ENCODE measurements at regions not wholly inside any gene's neighbourhood (a gene's known extent, or its start where the extent isn't known, plus 50 kb on each side); places are given as distances from the start of the nearest gene placed in this dataset.

DNA sequence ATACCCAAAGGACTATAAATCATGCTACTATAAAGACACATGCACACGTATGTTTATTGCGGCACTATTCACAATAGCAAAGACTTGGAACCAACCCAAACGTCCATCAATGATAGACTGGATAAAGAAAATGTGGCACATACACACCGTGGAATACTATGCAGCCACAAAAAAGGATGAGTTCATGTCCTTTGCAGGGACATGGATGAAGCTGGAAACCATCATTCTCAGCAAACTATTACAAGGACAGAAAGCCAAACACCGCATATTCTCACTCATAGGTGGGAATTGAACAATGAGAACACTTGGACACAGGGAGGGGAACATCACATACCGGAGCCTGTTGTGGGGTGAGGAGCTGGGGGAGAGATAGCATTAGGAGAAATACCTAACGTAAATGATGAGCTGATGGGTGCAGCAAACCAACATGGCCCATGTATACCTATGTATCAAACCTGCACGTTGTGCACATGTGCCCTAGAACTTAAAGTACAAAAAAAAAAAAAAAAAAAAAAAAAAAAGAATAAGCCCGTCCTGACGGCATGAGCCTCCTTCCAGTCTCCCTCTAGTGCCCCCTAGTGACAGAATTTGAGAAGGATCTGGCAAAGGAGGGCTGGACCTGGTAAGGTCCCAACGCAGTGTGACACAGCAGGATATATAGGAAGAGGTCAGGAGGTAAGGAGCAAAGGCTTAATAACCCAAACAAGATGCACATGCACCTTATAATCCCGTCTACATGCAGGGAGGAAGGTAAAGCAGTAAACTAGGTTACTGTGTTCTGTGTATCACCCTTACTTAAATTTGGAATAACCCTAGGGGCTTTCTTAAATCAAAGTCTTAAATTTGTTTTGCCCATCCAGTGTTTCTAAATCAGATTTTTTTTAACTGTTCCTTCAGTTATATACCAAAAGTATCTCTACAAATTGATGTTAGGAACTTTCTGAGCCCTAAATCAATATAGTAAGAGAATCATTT, 214.8 kb downstream of the UNC5CL start:
- DNase-seq: peak in 3 of 6 experiments; percentile 2 to 42 (median 5)

DNA sequence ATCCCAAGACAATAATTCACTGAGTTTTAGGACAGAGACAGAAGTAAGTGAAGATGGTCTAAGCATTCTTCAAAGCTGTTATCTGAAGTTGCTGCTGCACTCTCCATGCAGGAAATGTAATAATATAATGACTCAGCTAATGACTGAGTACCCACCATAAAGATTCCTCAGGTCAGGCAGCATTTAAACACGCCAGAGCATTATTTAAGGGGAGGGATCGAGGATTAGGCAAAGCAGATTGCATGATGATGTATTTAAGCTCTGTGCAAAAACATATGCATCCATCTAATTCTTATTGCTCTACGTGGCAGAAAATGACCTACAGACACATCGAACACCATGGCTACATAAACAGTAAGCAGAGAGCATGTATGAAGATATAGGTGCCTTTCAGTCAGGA, 216.4 kb downstream of the UNC5CL start:
- DNase-seq: no peak

DNA sequence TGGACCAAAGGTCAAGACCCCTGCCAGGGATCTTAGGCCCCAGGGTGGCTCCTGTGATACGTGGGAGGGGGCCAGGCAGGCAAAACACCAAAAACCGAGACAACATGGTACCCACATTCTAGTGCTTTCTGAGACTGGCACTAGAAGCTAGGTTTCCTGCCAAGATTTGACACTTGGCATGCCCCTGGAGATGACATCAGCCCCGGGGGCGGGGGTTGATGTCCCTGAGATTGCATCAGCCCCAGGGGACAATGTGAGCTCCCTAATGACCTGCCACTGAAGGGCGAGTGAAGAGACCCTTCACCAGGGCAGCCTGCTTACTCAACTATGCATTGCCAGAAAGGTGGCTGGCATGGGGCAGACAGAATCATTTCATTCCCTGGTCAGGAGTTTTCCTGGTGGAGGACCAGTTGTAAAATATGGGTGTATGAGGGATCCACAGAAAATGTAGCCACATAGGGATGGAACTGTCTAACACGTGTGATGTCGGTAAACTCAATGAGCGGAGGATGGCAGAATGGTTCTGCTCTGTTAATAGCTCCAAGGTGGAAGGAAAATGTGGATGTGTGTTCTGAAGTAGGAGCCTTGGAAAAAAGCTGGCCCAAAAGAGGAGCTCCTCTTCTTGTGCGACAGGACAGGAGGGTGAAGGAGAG, 219.7 kb downstream of the UNC5CL start:
- DNase-seq: no peak

DNA sequence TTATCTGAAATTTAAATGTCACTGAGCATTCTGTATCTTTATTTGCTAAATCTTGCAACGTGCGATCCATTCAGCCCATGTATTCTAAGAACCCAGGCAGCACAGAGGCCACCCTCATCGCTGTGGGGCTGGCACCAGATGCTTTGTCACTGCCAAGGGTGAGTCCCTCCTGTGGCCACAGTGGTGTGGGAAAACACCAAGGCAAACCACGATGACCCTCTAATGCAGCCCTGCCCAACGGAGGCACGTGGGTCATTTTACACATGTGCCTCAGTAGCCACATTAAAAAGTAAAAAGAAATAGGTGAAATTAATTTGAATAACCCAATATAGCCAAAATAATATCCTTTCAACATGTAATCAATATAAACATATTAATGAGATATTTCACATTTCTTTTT, 221.7 kb downstream of the UNC5CL start:
- no peak for DNase-seq

DNA sequence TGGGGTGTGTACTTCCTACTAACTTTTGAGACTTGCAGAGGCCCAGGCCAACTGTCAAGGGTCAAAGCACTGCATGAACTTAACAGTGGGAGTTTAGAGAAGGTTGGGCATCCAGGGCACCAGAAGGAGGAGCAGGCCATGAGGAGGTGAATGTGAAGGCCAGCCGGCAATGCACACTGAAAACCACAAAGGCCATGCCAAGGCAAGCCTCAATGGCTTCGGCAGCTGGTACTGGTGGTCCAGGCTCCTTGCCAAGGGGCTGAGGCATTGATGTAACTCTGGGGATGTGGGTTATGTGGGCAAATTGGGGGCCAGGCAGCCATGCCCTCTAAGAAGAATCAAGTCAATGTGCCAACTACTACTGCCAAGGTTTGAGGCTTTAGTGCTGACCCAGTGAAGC, 222.4 kb downstream of the UNC5CL start:
- DNase-seq: no peak

DNA sequence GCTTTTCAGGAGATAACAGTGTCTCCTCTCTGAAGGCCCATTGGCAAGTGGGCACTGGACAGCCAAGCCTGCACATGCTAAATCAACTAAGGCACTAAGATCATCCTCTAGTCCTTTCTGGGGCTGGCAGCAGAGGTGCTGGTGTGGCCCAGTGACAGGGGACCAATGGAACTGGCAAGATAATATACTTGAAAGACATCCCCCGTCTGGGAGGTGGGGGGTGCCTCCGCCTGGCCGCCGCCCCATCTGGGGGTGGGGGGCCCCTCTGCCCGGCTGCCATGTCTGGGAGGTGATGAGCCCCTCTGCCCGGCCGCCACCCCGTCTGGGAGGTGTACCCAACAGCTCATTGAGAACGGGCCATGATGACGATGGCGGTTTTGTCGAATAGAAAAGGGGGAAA, 223.3 kb downstream of the UNC5CL start:
- DNase-seq: no peak

DNA sequence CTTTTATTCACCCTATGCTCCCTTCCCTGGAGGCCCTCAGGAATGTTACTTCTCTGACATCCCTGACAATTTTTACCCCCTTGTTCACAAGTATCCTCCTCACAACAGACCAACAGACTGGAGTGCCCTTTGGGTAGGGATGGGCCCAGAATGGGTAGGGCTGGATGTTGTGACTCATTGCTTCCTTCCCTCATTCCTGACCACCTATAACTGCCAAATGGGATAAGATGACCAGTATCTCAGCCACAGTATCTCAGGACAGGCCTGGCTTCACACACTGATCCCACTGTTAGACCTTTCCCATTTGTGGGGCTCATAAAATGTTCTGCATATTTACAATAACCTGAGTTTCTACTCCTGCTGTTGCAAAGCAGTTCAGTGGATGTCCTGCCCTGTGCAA, 223.0 kb upstream of the LRFN2 start:
- no peak for DNase-seq

DNA sequence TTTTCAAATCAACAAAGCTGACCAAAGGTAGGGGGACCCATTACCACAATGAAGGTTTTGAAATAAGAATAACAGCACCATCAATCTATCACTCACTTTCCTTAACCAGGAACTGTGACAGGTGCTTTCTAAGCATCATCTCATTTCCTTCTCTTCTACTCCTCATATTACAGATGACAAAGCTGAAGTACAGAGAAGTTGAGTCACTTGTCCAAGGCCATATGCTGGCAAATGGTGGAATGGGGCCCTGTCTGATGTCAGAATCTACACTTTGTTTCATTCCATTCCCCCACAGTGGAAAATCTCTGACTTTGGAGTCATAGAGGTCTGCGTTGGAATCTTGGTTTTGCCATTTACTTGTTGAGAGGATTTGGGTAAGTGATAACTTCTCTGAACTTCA, 222.5 kb upstream of the LRFN2 start:
- DNase-seq: no peak

DNA sequence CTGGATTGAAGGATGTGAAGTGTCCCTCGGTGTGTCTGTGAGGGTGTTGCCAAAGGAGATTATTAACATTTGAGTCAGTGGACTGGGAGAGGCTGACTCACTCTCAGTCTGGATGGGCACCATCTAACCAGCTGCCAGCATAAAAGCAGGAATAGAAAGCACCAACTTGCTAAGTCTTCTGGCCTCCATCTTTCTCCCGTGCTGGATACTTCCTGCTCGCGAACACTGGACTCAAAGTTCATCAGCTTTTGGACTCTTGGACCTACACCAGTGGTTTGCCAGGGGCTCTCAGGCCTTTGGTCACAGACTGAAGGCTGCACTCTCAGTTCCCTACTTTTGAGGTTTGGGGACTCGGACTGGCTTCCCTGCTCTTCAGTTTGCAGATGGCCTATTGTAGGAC, 220.3 kb upstream of the LRFN2 start:
- DNase-seq: no peak

DNA sequence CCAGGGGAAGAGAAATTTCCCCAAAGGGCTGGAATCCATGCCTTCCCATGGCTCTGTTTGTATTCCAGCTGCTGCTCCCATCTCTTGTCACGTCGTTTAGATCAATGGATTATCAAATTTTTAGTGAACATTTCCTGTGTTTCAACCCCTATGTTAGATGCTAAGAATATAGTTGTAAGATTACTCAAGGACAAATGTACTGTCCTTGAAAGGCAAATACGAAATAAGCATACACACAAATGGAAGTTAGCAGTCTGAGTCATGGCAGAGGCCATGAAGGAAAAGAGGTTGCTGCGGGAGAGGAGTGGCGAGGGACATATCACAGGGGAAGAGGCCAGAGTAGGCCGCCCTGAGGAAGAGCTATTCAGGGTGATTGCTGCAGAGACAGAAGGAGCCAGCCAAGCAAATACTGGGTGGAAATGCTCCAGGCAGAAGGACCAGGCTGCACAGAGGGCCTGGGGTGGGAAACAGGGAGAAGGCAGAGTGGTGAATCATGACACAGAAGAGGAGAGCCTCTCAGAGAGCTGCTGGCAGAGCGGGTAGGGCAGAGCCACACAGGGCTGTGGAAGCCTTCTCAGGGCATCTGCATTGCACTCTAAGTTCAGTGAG, 219.2 kb upstream of the LRFN2 start:
- no peak for DNase-seq

DNA sequence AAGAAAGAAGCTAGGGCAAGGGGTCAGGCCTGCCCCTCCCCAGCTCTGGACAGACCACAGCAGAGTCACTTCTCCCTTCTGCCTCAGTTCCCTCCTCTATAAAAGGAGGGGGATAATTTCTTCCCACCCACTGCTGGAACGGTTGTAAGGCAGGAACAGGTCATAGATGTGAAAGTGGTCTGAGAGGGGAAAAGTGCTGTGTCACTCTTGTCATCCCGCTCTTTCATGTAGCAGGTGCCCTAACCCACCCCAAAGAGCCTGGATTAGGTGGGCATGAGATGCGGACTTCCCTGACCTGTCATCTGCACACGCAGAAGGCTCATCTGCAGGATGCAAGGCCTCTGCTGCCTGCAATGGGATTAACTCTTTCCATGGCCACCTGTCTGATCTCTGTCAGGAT, 218.2 kb upstream of the LRFN2 start:
- no peak for DNase-seq

DNA sequence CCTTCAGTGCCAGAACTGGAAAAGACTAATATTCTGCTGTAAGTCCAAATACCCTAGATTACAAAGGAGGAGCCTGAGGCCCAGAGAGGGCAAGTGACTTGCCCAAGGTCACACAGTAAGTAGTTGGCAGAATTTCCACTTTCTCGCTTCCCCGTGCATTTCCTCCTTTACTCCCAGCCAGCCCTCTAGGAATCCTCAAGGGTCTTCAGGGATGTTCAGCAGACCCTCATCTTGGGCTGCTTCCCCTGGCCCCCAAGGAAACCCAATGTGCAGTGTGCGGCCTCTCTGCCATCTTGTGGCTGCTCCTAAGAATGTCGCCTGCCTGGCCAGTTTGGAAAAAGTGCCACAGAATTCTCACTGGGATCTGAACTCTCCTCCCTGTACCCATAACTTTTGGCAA, 217.7 kb upstream of the LRFN2 start:
- no peak for DNase-seq

DNA sequence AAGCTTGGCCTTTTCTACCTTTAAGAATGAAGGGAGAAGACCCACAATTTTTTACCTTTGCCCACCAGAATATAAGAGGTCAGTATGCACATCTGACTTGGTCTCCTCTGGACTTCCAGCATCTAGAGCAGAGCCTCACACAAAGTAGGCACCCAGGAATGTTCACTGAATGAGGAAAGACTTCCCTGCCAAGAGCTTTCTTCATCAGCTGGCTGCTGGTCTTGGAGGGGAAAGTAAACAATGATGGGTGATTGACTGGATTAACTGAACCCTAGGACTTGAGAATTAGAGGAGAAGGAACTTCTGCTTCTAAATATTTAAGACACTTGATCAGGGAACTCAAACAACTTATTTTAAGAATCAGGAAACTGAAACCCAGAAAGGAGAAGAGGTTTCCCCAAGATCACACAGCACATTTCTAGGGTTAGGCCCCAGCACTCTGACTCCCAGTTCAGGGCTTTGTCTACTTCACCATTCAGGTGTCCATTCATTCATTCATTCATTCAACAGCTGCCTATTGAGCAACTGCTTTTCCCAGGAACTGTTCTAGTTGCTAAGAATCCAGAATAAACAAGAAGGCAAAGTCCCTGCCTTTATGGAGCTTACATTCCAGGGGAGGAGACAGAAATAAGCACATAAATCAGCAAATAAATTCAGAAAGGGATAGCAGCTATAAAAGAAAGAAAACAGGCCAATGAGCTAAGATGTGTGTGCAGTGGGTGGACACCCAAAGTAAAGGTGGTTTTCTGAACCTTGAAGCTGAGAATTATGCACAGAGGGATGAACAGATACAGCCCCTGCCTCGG, 216.9 kb upstream of the LRFN2 start:
- no peak for DNase-seq

DNA sequence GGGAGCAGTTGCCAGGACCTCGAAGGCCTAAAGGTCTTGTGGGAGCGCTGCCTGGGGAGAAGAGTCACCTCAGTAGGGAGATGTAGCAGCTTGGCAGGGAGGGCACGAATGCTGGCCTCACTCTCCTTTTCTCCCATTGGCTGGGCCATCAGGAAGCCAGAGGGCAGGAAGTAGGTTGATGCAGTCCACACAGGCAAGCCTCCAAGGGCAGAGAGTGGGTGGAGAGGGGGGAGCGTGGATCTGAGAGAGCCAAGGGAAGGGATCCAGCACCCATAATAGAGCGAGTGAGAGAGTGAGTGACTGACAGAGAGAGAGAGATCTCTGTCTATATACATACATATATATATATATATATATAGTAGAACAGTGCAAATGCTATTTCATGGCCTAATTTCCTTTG, 215.3 kb upstream of the LRFN2 start:
- no peak for DNase-seq

DNA sequence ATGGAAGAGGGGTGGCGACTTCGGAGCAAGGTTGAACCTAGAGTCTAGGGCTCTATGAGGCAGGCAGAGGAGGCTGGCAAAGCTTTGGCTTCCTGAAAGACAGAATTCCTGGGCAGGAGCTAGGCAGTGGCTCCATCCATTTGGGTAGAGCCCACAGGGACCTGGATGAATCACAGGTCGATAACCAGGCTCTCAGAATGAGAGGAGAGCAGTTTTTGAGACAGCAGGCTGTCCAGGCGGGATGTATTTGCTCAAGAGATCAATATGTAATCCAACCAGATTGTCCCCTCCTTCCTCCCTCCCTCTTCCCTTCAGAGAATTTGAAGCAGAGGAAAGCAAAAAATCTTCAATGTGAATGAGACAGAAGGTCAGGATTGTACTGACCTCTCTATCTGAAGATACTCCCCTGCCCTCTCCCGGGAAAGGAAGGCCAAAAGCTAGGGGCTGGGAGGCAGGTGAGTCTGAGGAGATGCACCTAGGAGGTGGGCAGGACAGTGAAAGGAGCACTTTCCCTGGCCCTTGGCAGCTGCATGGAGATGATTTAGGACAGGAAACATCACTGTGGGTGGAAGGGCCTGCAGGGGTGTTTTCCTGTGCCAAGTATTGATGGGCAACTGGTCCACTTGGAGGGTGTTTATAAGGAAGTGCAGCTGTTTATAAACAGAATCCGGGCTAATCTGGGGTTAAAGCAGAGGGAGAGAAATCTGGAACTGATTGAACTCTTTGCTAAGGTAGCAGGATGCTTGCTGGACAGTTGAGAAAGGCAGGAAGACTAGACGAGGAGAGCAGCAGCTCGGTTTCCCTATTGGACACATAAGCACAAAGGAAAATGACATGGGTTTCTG, 212.4 kb upstream of the LRFN2 start:
- no peak for DNase-seq

DNA sequence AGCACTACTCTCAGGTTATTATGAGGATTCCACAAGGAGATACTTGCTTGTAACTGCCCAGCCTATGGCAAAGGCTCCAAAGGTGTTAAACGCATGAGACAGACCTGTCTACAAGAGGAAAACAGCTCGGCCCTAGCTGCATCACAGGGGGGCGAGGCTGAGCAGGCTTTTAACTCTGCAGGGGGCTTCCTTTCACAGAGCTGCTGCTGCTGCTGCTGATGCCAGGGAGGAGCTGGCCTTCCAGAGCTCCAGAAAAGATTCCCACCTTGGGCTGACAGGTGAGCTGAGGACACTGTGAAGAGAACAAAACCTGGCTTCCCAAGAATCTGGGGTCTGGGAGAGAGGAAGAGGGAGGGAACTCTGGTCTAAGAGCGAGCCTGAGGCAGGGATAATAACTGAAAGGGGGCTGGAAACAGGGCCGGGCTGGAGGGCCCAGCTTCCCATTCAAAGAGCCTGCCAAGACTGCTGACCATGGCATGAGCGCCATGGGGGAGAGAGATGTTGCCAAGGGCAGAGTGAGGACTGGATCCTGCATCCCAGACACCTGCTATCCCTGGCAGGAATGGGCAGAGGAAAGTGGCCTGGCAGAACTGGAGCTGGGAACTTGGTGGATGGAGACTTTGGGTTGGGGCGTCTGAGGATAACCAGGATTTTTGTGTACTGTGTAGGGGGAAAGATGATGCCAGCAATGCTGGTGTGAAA, 211.1 kb upstream of the LRFN2 start:
- DNase-seq: no peak

DNA sequence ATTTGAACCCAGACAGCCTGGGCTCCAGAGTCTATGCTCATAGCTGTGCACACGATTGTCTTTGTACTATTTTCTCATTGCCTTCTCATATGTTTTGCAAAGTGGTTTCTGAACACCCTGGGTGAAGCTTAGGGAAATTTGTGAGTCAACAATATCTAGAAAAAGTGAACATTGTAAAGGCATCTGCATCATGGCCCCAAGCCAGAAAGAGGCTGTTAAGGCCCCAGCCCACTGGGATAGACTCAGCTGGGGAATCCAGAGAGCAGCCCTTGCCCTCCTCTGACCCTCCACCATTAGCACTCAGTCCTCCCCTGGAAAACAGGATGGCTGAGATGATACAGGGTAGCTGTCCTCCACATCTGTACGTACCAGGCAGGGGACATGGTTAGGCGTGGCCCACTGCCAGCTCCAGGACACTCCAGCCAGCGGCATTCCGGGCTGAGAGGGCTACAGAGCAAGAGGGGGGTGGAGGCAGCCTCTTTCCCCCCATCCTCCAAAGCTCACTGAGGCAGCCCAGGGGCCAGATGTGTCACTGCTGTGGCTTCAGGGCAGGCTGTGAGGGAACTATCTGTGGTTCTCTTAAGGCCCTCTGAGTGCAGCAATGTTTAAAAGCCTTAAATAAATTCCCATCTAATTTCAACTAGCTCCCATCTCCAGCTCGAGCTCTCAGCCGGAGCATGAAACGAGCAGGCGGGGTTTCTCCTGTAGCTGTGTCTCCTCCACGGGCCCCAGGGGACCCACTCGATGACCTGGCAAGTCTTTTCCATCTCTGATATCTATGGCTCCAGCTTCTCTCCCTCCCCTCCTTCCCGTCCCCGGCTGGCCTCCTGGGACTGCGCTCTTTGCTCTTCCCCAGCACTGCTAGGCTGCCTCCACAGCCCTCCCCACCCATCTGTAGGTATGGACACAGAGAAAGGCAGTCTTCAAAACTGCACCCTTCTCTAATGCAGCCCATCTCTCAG, 209.4 kb upstream of the LRFN2 start:
- DNase-seq: no peak

DNA sequence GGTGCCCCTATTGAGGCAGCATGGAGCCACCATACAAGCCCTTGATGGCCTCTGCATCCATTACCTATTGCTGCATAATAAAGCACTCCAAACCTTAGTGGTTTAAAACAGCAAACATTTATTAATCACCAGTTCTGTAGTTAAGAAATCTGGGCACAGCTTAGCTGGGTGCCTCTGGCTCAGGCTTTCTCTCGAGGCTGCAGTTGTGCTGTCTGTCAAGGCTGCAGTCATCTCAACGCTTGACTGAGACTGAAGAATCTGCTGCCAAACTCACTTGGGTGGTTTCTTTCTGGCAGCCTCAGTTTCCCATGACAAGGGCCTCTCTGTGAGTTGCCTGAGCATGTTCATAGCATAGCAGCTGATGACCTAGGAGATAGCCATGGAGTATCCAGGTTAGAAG, 207.4 kb upstream of the LRFN2 start:
- no peak for DNase-seq

DNA sequence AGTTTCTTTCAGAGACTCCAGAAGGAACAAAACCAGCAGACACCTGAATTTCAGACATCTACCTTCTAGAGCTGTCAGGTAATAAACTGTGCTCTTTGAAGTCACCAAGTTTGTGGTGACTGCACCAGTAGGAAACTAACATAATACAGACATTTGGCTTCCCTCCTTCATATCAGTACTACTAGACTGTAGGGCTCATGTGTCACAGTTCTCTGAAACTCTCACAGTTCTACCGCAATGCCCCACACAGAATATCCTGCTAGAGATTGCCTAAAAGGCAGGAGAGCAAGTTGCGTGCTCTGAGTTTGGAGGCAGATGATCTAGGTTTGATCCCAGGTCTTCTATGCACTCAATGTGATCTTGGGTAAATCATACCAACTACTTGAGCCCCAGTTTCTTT, 205.0 kb upstream of the LRFN2 start:
- no peak for DNase-seq

DNA sequence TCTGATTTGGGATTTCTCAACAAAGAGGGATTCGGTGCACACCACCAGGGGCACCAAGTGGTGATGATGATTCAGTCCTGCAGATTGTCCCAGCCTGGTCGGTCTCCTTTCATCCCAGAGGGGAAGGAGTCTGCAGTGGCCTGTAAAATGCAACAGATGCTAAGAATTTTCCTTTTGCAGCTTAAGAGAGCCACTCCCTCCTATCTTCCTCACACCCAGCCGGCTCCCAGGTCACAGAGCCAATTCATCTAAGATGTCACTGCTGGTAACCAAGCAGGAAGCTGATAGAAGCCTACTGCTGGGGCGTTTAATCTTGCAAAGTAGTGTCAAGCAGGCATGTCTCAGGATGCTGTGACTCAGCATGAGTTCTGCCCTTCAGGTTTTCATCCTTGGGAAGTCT, 203.8 kb upstream of the LRFN2 start:
- DNase-seq: peak in 1 of 6 experiments; percentile 2
